ENCODE measurements at regions not wholly inside any gene's neighbourhood (a gene's known extent, or its start where the extent isn't known, plus 50 kb on each side); places are given as distances from the start of the nearest gene placed in this dataset.

DNA sequence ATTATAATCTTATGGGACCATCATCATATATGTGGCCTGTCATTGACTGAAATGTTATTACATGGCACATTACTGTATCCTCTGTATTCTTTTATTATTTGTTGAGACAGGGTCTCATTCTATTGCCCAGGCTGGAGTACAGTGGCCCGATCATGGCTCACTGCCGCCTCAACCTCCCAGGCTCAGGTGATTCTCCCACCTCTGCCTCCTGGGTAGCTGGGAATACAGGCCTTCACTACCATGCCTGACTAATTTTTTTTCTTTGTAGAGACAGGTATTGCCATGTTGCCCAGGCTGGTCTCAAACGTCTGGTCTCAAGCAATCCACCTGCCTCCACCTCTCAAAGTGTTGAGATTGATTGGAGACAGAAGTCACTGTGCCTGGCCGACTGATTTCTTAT lies 153.2 kb downstream of the RASSF9 start:
- ATAC-seq: no peak

DNA sequence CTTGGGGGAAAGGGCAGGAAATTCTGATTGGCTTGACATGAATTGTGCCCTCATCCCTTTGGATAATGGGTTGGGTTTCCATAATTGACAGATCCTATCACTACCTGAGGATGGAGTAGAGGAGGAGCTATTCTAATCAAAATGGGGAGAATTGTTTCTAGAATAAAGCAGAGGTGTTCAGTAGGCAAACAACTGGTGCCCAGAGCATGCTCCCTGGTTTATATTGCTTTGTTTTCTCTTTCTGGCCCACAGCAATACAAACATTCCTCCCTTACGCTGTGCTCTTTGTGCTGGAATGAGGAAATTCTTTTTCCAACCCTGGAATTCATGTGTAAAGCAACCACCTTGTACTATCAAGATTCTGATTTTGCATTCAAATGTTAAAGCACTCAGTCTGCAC lies 147.4 kb downstream of the RASSF9 start:
- no peak for ATAC-seq

DNA sequence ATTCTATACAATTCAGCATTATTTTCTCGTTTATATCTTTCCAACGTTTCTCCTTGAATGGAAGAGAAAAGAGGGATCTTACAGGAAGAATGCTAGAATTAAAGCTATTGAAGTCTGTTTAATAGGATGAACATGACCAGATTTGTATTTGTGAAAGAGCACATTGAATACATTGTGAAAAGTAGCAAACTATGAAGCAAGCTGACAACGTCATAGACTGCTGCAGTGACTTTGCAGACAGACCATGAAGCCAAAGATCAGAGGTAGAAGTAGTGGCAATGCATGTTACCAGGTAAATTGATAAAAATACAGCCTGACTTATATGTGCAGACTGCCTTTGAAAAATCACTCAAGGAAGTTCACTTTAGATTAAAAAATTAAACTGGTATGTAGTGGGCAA lies 146.1 kb downstream of the RASSF9 start:
- no peak for ATAC-seq

DNA sequence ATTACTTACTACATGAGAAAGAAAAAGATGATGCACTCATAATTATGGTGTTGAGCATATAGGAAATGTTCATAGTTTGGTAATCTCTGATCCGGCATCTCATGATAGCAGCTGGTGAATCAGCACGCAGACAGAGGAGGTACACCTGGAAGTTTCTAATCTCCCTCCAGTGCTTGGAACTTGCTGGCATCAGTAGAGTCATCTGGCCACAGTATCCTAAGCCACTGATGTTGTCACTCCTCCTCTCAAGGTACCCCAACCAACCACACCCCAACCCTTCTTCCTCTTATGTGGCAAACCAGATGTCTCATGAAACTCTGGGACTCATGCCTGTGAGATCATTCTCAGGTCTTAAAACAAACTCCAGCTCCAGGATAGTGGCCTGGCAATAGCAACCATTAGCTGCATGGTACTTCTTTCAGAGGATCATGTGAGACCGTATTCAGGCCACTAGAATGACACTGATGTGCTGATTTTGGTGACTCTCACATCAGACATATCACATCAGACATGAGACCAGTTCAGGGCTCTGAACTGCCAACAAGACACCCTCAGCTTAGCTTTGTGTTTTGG lies 143.0 kb downstream of the RASSF9 start:
- ATAC-seq: no peak

DNA sequence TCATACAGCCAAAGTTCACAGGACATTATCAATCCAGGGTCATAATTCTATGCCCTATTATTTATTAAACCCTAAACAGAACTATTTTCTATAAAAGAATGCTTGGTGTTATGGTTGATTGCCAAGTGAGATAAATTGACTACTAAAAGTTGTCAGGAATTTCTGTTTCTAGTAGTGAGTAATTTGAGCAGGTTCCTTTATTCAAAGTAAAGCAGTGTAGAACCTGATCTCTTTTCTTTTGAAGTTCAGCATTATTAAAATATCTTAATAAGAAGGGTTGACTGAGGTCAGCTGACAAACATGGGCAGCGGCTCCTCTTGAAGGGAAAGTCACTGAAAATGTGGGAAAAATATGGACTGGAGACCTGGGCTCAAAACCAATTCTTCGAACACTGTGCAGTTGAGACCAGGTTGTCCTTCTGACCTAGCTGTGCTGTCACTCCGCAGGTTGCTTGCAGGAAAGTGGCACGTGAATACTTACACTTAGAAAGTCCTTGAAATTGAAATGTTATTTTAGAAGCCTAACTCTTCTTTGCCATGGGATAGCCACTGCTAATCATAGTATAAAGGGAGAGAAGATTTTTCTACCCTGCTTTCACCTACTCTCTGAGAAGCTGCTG lies 141.0 kb downstream of the RASSF9 start:
- ATAC-seq: no peak

DNA sequence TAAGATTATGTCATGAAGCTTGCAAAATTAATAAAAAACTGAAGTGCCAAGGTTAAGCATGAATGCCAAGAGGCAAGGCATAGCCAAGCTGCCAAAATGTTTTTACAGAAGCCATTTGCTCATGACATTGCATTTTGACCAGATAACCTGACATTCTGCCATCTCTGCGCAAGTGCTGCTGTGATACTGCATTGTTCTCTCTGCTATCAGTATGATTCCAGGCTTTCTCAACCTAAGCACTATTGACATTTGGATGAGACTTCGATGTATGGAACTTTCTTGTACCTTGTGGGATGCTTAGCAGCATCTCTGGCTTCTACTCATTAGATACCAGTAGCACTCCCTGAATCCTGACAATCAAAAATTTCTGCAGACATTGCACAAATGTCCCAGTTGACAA lies 139.2 kb downstream of the RASSF9 start:
- no peak for ATAC-seq

DNA sequence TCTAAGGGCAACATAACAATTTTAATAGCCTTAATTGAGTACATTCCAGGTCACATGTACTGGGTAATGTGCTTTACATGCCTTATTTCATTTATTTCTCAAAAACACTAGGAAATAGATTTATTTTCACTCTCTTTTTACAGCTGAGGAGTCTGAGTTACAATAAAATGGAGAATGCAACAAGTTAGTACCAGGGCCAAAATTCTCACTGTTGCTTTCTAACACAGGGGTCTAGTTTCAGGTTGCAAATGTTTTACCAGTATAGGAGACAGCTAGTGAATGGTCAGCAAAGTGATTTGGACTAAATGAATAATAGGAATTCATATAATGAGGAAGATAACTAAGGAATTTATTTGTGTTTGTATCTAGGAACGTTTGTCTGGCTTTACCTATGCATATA lies 137.3 kb downstream of the RASSF9 start:
- ATAC-seq: no peak

DNA sequence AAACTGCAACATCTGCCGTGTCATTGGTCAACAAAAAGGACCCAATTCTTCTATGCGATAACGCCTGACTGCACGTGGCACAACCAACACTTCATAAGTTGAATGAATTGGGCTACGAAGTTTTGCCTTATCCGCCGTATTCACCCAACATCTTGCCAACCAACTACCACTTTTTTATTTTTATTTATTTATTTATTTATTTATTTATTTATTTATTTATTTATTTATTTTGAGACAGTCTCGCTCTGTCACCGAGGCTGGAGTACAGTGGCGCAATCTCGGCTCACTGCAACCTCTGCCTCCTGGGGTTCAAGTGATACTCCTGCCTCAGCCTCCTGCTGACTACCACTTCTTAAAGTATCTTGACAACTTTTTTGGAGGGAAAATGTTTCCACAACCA lies 127.4 kb downstream of the RASSF9 start:
- ATAC-seq: no peak

DNA sequence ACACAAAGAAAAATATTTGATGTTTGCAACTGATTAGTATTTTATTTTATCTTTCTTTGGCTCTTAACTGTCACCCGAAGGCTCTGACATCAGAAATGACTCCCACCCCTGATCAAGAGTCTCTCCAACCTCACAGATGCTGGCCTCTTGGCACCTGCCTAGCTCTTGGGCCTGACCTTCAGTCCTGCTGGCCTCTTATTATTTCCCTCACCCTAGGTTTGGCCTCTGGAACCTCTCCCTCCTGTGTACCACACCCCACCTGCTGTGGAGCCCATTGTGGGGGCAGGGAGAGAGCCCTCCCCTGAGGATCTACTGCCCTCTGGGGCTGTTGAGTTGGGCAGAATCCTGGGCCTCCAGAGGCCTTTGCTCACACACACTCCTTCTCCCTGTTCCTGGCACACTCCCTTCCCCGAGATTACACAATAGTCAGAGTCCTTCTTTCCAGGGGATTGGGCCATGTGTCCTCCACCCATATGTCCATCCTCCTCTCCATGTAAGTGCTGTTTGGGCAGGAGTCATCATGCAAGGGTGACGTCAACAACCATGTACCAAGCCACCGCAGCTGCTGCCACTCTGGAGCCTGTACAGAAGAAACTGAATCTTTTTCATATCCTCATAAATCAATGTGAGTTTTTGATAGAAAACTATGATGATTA lies 124.3 kb downstream of the RASSF9 start:
- no peak for ATAC-seq

DNA sequence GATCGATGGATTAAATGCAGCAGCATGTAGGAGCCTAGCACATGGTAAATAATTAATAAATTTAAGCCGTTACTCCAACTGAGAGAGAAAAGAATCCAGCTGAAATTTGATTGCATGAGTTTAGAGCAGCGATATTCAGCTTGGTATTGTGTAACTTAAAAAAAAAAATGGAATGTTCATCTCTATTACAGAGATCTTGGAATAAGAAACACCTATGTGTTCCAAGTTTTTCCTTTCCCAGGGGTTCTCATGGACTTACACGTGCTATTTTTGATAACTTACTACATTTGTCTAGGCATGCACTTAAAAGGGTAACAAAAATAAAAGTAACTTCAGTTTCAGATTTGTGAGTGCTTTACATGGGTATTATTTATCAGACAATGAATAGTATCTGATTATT lies 122.8 kb downstream of the RASSF9 start:
- no peak for ATAC-seq

DNA sequence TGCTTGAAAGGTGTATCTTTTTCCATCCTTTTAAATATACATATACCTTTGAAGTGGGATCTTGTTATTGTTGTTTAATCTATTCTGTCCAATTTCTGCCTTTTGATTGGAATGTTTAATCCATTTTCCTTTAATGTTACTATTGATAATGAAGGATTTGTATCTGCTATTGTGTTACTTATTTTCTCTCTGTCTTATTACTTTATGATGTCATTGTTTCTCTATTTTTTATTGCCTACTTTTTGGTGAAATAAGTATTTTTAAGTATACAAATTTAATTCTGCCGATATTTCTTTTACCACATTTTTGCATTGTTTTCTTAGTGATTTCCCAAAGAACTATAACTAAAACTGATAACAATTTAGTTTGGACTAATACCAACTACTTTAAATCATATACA lies 121.8 kb downstream of the RASSF9 start:
- no peak for ATAC-seq

DNA sequence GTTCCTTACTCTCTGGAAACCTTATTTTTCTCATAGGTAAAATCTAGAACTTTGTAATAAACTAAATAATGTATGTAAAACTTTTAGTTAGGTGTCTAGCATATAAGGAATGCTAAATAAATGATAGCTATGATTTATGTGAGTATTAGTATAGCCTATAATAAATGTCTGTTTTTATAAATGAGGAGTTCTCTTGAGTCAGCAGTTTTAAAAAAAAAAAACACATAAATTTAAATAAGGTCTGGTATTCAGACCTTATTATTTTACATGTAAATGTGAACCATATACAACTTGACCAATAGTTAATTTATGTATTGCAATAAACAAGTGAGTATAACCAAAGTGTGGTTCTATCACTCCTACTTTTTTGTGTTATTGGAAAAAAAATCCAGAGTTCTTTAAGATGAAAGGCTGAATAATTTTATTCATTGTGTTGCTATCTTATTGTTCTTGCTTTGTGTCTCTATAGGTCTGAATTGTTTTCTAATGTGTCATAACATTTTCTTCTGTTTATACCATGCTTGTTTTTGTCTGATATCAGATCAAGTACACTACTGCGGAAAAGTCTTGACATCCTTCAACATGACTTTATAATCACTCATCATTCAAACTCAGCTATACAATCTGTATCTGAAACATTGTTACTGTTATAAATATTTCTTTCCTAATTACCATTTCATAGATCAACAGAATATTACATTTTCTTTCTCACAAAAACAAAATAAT lies 115.7 kb downstream of the RASSF9 start:
- no peak for ATAC-seq

DNA sequence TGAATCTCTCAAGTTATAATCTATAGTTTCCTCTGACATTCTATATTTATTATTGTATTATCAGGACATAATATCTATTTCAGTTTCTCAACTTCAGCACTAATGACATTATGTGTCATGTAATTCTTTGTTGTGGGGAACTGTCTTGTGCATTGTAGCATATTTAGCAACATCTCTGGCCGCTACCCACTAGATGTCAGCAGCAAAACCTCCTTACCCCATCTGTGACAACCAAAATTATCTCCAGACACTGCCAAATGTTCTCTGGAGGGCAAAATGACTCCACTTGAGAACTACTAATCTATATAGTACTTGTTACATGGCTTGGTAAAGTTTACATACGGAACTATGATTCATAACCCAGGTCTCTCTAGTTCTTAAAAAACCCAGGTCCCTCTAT lies 110.2 kb downstream of the RASSF9 start:
- no peak for ATAC-seq

DNA sequence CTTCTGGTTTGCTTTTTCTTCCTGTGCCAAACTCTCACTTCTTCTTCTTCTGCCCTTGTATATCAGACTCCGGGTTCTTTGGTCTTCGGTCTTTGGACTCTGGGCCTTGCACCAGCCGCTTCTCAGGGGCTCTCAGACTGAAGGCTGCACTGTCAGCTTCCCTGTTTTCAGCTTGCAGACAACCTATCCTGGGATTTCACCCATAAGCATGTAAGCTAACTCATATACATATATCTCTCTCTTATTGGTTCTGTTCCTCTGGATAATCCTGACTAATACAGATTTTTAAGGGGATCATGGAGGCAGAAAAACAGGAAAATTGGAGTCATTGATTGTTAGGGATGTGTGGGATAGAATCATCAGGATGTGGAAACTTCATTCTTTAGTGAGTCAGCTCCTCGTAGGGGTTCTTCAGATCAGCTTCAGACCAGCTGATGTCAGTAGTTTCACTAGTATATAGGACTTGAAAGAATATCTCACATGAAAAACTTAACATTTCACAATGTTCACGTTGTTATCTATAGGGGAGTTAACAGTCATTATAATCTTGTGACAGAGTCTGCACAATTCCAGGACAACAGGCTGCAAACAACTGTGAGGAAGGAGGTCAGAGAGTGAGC lies 102.9 kb downstream of the RASSF9 start:
- ATAC-seq: no peak

DNA sequence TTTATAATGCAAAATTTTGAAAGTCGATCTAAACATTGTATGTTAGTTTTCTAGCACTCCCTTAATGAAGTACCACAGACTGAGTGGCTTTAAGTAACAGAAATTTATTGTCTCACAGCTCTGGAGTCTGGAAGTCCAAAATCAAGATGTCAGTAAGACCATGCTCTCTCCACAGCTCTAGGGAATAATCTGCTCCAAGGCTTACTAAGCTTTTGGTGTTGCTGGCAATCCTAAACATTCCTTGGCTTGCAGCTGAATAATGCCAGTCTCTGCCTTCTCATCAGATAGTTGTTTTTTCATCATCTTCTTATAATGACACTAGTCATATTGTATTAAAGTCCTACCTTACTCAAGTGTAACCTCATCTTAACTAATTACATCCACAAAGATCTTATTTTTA lies 102.2 kb downstream of the RASSF9 start:
- no peak for ATAC-seq

DNA sequence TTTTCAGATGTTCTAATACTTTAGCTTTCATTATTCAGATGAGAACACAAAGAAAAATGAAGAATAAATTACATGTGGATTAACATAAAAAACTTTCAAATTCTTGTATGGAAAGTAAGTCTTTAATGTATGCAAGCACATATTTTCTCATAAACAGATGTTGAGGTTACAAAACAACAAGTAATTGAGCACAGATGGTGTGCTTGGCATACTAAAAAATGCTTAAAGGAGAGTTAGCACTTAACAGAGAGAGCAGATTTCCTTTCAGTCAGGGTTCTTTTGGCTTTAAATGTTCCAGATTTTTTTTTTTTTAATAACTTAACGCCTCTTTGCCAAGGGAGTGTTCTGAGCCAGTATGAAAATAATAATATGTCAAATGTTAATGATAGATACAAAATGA lies 96.0 kb downstream of the RASSF9 start:
- ATAC-seq: no peak

DNA sequence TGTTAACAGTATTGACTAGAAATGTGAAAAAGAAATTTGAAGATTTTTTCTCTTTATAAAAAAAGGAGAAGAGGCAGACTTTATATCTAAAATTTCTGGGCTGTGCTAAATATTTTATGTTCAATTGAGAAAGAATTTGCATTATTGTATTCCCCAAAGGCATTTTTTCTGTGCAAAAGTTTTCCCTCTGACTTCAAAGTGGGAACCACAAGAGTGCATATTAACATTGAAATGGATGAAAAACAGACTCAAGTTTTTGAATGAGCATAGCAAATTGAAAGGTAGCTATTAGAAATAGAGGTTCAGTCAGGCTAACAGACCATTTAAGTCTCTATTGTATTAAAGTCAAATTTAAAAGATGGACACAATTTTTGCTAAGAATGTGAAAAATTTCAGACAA lies 95.2 kb downstream of the RASSF9 start:
- ATAC-seq: no peak

DNA sequence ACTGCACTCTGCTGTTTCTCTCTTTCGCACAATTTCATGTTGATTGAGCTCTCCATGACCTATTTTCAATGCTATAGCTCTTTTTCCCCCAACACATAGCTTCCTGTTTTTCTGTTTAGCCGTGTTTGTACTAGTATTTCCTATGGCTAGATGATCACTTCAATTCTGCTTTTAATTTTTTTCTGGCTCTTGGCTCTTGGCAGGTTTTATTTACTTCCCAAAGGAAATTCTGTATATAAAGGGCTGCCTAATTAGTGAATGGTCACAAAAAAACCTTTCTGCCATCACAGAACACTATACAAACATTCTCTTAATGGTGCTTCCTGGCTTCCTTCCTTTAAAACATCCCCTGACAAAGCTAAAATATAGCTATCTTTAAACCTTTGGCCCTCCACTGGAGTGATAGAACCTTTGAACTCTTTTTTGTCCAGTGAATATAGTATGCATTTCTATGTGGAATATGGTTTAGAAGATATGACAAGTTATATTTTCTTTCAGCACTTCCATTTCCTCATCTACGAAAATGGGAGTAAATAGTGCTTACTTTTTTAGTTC lies 88.2 kb downstream of the RASSF9 start:
- no peak for ATAC-seq
